Left lung (tissue), 4 donors: ENCODE measurements at regions not wholly inside any gene's neighbourhood (a gene's known extent, or its start where the extent isn't known, plus 50 kb on each side); places are given as distances from the start of the nearest gene placed in this dataset.

Experiments used
- ATAC-seq: fragments of 200-7000 bp; cut with Tn5 transposase; one replicate; pipeline ENCODE4 v1.9.1; 2020; ENCODE audit warnings: moderate library complexity
- DNase-seq, 4 donors: peaks; one replicate each; pipeline ENCODE4 v3.0.0-alpha.2; 2013 to 2020
- H3K27ac ChIP-seq, 2 donors: fragments of 200-600 bp; sonication (generic) in 1 of 2; one replicate each; pipeline versions ENCODE4 v1.5.0 to v1.8.0; 2020 to 2021
- H3K27me3 ChIP-seq, 2 donors: fragments of 200-600 bp; sonication (generic) in 1 of 2; one replicate each; pipeline versions ENCODE4 v1.5.0 to v1.8.0; 2020 to 2021
- H3K36me3 ChIP-seq, 2 donors: fragments of 200-600 bp; sonication (generic) in 1 of 2; one replicate each; pipeline versions ENCODE4 v1.5.0 to v1.8.0; 2020 to 2021
- H3K4me1 ChIP-seq, 2 donors: fragments of 200-600 bp; one replicate each; pipeline ENCODE4 v1.8.0; 2021
- H3K4me3 ChIP-seq, 2 donors: fragments of 200-600 bp; sonication (generic) in 1 of 2; one replicate each; pipeline versions ENCODE4 v1.5.0 to v1.8.0; 2020 to 2021; ENCODE audit warnings: mild to moderate bottlenecking in 1 of 2
- H3K9me3 ChIP-seq, 2 donors: fragments of 200-600 bp; sonication (generic) in 1 of 2; one replicate each; pipeline versions ENCODE4 v1.5.0 to v1.8.0; 2020 to 2021
- intact Hi-C, 2 donors: fragments of 100-400 bp; cut with DNase I; formaldehyde crosslinking; loops; one replicate each; pipeline versions ENCODE4 v1.11.2 to v1.14.2; 2022
- TF ChIP-seq, protein P1 (sequence below), 2 donors: fragments of 200-600 bp; sonication (generic) in 1 of 2; IDR thresholded peaks; one replicate each; pipeline versions ENCODE4 v1.5.0 to v1.8.0; 2021; ENCODE audit warnings: antibody characterized with exemption in 2 of 2
- donor health status: DM: no; HTN: yes; CAD: no.
- donor health status: DM: no; HTN: no; CAD: no.

GRCh38 chr1:80593197-80593596, 1207.5 kb upstream of the ADGRL2 start:
- no peak overlapping the region for H3K4me3 ChIP-seq
- ATAC-seq, result no peak
- H3K9me3 ChIP-seq, result peaks cover 0 to 53% of the 10 kb centered on the region in 2 donors
- H3K27ac ChIP-seq, result no peak overlapping the region
- no peak for DNase-seq
- TF ChIP-seq, protein P1, sequence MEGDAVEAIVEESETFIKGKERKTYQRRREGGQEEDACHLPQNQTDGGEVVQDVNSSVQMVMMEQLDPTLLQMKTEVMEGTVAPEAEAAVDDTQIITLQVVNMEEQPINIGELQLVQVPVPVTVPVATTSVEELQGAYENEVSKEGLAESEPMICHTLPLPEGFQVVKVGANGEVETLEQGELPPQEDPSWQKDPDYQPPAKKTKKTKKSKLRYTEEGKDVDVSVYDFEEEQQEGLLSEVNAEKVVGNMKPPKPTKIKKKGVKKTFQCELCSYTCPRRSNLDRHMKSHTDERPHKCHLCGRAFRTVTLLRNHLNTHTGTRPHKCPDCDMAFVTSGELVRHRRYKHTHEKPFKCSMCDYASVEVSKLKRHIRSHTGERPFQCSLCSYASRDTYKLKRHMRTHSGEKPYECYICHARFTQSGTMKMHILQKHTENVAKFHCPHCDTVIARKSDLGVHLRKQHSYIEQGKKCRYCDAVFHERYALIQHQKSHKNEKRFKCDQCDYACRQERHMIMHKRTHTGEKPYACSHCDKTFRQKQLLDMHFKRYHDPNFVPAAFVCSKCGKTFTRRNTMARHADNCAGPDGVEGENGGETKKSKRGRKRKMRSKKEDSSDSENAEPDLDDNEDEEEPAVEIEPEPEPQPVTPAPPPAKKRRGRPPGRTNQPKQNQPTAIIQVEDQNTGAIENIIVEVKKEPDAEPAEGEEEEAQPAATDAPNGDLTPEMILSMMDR (IDR thresholded peaks at IDR 0.05), result no peak
- H3K27me3 ChIP-seq, result no peaks in the 10 kb centered on the region
- no peaks in the 10 kb centered on the region for H3K36me3 ChIP-seq
- no peaks in the 10 kb centered on the region for H3K4me1 ChIP-seq
- intact Hi-C loops, result no loop called here

- no peak overlapping the region for H3K4me3 ChIP-seq
- H3K9me3 ChIP-seq, result peaks cover 0 to 36% of the 10 kb centered on the region in 2 donors
- intact Hi-C loops, result no loop called here
- TF ChIP-seq, protein P1 (IDR thresholded peaks at IDR 0.05), result no peak
- no peak overlapping the region for H3K27ac ChIP-seq
- ATAC-seq (no peak), DNase-seq (no peak)
- no peaks in the 10 kb centered on the region for H3K36me3 ChIP-seq
- no peaks in the 10 kb centered on the region for H3K27me3 ChIP-seq
- H3K4me1 ChIP-seq, result no peaks in the 10 kb centered on the region
These were observed 1217.8 kb upstream of the ADGRL2 start for GRCh38 chr1:80582980-80583379.

DNA sequence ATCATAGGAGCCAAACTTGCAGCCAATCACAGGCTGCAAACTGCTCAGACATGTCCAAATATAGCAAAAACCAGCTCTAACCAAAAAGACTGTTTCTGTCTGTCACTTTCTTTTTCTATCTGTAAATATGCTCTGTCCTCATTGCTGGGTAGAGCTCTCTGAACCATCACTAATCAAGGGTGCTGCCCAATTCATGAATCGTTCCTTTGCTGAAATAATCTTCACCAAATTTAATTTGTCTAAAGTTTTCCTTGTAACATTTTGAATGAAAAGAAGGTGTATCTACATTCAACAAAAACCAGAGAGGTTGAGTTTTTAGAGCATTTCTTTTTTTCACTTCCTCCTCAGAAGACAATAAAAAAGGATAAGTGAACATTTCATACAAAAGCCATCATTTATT, 1221.7 kb upstream of the ADGRL2 start:
- Histone ChIP-seq H3K4me1 (no peaks in the 10 kb centered on the region), H3K4me3 (no peak overlapping the region), H3K9me3 (peaks cover 0 to 30% of the 10 kb centered on the region in 2 donors), H3K27me3 (no peaks in the 10 kb centered on the region), H3K36me3 (no peaks in the 10 kb centered on the region), H3K27ac (no peak overlapping the region)
- no peak for ATAC-seq
- no peak for DNase-seq
- intact Hi-C loops, result no loop called here
- TF ChIP-seq, protein P1 (IDR thresholded peaks at IDR 0.05), result no peak

- no peaks in the 10 kb centered on the region for H3K9me3 ChIP-seq
- no peaks in the 10 kb centered on the region for H3K4me1 ChIP-seq
- H3K27me3 ChIP-seq, result no peaks in the 10 kb centered on the region
- intact Hi-C loops, result no loop called here
- H3K4me3 ChIP-seq, result no peak overlapping the region
- DNase-seq (peak in 1 of 4 donors; percentile 3), ATAC-seq (peak; percentile 92)
- no peak overlapping the region for H3K27ac ChIP-seq
- TF ChIP-seq, protein P1 (IDR thresholded peaks at IDR 0.05), result no peak
- no peaks in the 10 kb centered on the region for H3K36me3 ChIP-seq
These were observed 1233.9 kb upstream of the ADGRL2 start for GRCh38 chr1:80566867-80567266.

- Histone ChIP-seq H3K36me3 (no peaks in the 10 kb centered on the region), H3K4me3 (no peak overlapping the region), H3K4me1 (no peaks in the 10 kb centered on the region), H3K27ac (no peak overlapping the region), H3K9me3 (no peaks in the 10 kb centered on the region), H3K27me3 (no peaks in the 10 kb centered on the region)
- no peak for DNase-seq
- TF ChIP-seq, protein P1 (IDR thresholded peaks at IDR 0.05), result no peak
- ATAC-seq, result no peak
- intact Hi-C loops, result no loop called here
These were observed 1234.6 kb upstream of the ADGRL2 start for GRCh38 chr1:80566123-80566522.
